Right renal cortex interstitium (tissue), 3 donors: ENCODE measurements at regions not wholly inside any gene's neighbourhood (a gene's known extent, or its start where the extent isn't known, plus 50 kb on each side); places are given as distances from the start of the nearest gene placed in this dataset.

Experiments
- DNase-seq, 3 donors: peaks; one replicate each; pipeline ENCODE4 v3.0.0-alpha.2; 2013; ENCODE audit warnings: low read depth in 3 of 3, low spot score in 2 of 3

GRCh38 chr10:28810057-28810870 is 132.9 kb downstream of the BAMBI start:
- no peak for DNase-seq

- no peak for DNase-seq
These were observed 134.5 kb downstream of the BAMBI start for GRCh38 chr10:28811639-28812349.

GRCh38 chr10:28812384-28813372 is 135.4 kb downstream of the BAMBI start:
- DNase-seq: no peak

GRCh38 chr10:28815681-28816080 is 138.4 kb downstream of the BAMBI start:
- no peak for DNase-seq

GRCh38 chr10:28822719-28823464 is 145.6 kb downstream of the BAMBI start:
- no peak for DNase-seq

- no peak for DNase-seq
These were observed 146.3 kb downstream of the BAMBI start for GRCh38 chr10:28823501-28824075.

GRCh38 chr10:28833313-28833712 is 156.0 kb downstream of the BAMBI start:
- DNase-seq: no peak

GRCh38 chr10:28836435-28836743 is 159.1 kb downstream of the BAMBI start:
- no peak for DNase-seq

- no peak for DNase-seq
These were observed 160.5 kb downstream of the BAMBI start for GRCh38 chr10:28837613-28838390.

- DNase-seq: no peak
These were observed 161.6 kb downstream of the BAMBI start for GRCh38 chr10:28838908-28839307.

- DNase-seq: no peak
These were observed 162.3 kb downstream of the BAMBI start for GRCh38 chr10:28839600-28840007.

- no peak for DNase-seq
These were observed 162.9 kb downstream of the BAMBI start for GRCh38 chr10:28840202-28840601.

- DNase-seq: no peak
These were observed 163.7 kb downstream of the BAMBI start for GRCh38 chr10:28840971-28841370.

GRCh38 chr10:28841625-28842024 is 164.3 kb downstream of the BAMBI start:
- DNase-seq: no peak

GRCh38 chr10:28842321-28842720 is 165.0 kb downstream of the BAMBI start:
- no peak for DNase-seq

- no peak for DNase-seq
These were observed 167.8 kb downstream of the BAMBI start for GRCh38 chr10:28845009-28845682.

- no peak for DNase-seq
These were observed 172.0 kb downstream of the BAMBI start for GRCh38 chr10:28849309-28849708.

- no peak for DNase-seq
These were observed 172.5 kb downstream of the BAMBI start for GRCh38 chr10:28849821-28850220.

- no peak for DNase-seq
These were observed 173.5 kb downstream of the BAMBI start for GRCh38 chr10:28850784-28851183.
